Body of pancreas (tissue), 4 donors: ENCODE measurements at regions not wholly inside any gene's neighbourhood (a gene's known extent, or its start where the extent isn't known, plus 50 kb on each side); places are given as distances from the start of the nearest gene placed in this dataset. TPM values are rescaled to one million over a fixed set of nuclear protein-coding genes. Genes with fewer than 3 reads are reported as not detected.
"Not testable (repeated sequence)": the region's sequence is repeated elsewhere in the genome, so short reads cannot be mapped to it uniquely, and the experiment has no call there.

Source experiments
- ATAC-seq: fragments of 150-250 bp; one replicate; pipeline ENCODE4 v1.9.1; 2016
- DNase-seq, 4 donors: peaks; one replicate each; pipeline ENCODE4 v3.0.0-alpha.2; 2019
- H3K27ac ChIP-seq, 4 donors: fragments of 200-600 bp; sonication (generic); 1 replicate in 3 of 4; 2 replicates in 1 of 4; pipeline versions ENCODE4 v1.5.1 to v1.6.1; 2016 to 2019; ENCODE audit warnings: mild to moderate bottlenecking in 1 of 4, mixed read lengths in 1 of 4, moderate library complexity in 1 of 4
- H3K27me3 ChIP-seq, 2 donors: fragments of 200-600 bp; sonication (generic); one replicate each; pipeline ENCODE4 v1.6.0; 2016; ENCODE audit warnings: mild to moderate bottlenecking in 1 of 2
- H3K36me3 ChIP-seq, 2 donors: fragments of 200-600 bp; sonication (generic); replicated peaks in 1 of 2; 2 replicates each; pipeline ENCODE4 v1.5.1; 2016; ENCODE audit warnings: low read depth in 2 of 2; ENCODE audit not compliant: insufficient read depth in 1 of 2
- H3K4me1 ChIP-seq: fragments of 200-600 bp; sonication (generic); one replicate; pipeline ENCODE4 v1.6.0; 2016
- H3K4me3 ChIP-seq, 2 donors: fragments of 200-600 bp; sonication (generic); 1 replicate in 1 of 2; 2 replicates in 1 of 2; pipeline ENCODE4 v1.5.1; 2016 to 2019
- H3K9me3 ChIP-seq, 3 donors: fragments of 200-600 bp; sonication (generic); 1 replicate in 2 of 3; 2 replicates in 1 of 3; pipeline ENCODE4 v1.5.1; 2016
- CTCF ChIP-seq, 7 experiments: fragments of 450-650 bp in 4 of 7; fragments of 200-600 bp in 3 of 7; sonication (generic) in 3 of 7; IDR thresholded peaks; one replicate each; pipeline ENCODE4 v1.5.1; 2016 to 2019; ENCODE audit warnings: antibody characterized with exemption in 7 of 7
- POLR2A ChIP-seq, 3 donors: fragments of 450-650 bp; IDR thresholded peaks; one replicate each; pipeline ENCODE4 v1.6.1; 2016; ENCODE audit warnings: antibody characterized with exemption in 3 of 3, mild to moderate bottlenecking in 2 of 3
- WGBS, 2 donors: methylation state at CpG; one replicate each; pipeline ENCODE4 v1.1.5; 2017; 5-methylcytosine and 5-hydroxymethylcytosine counted together
- intact Hi-C: fragments of 100-400 bp; cut with DNase I; formaldehyde crosslinking; loops from one replicate; pipeline ENCODE4 v1.15.1; 2023
- small RNA-seq: library from RNA; depleted of rRNA; stranded (forward); fragments of <200 nt; gene quantifications from one replicate; pipeline ENCODE3, GENCODE V24; 2016

- no peaks in the 10 kb centered on the region for H3K4me1 ChIP-seq
- DNase-seq (no peak), ATAC-seq (no peak)
- no peaks in the 10 kb centered on the region for H3K9me3 ChIP-seq
- no peak overlapping the region for H3K27ac ChIP-seq
- no peak overlapping the region for H3K4me3 ChIP-seq
- WGBS, 2 donors, result 92 to 96% methylated on average over 7 to 20 of the region's 21 CpGs
- TF ChIP-seq POLR2A (IDR thresholded peaks at IDR 0.05), result no peak
- TF ChIP-seq CTCF (IDR thresholded peaks at IDR 0.05), result no peak
- H3K36me3 ChIP-seq, result no peaks in the 10 kb centered on the region
- intact Hi-C loops, result no loop called here
- no peaks in the 10 kb centered on the region for H3K27me3 ChIP-seq
Observed at GRCh38 chr15:28783466-28783865, 65.0 kb downstream of the GOLGA6L7 start.

GRCh38 chr15:28778397-28778796, 66.2 kb upstream of the GOLGA8M start:
- DNase-seq, H3K9me3 ChIP-seq, intact Hi-C loops, H3K4me1 ChIP-seq, H3K4me3 ChIP-seq, H3K27me3 ChIP-seq, H3K27ac ChIP-seq, H3K36me3 ChIP-seq, ATAC-seq: not testable (repeated sequence)
- WGBS, 2 donors, result 95 to 100% methylated on average over 2 of the region's 2 CpGs

GRCh38 chr15:28772857-28773256, 60.6 kb upstream of the GOLGA8M start:
- H3K36me3 ChIP-seq, DNase-seq, H3K4me1 ChIP-seq, H3K9me3 ChIP-seq, intact Hi-C loops, H3K4me3 ChIP-seq, H3K27me3 ChIP-seq, H3K27ac ChIP-seq, ATAC-seq: not testable (repeated sequence)
- 77 to 88% methylated on average over 2 of the region's 3 CpGs for WGBS, 2 donors

Small RNA genes lying in the stretch of these regions (small RNA-seq; reads per million reads assigned to genes)
- not detected for gene AC055876.3
